Endodermal cell (in vitro differentiated cells): ENCODE measurements at regions not wholly inside any gene's neighbourhood (a gene's known extent, or its start where the extent isn't known, plus 50 kb on each side); places are given as distances from the start of the nearest gene placed in this dataset.

Experiments used
- DNase-seq: peaks from one replicate; pipeline ENCODE4 v3.0.0-alpha.2; 2017
- H3K27ac ChIP-seq: 2 replicates; pipeline ENCODE4 v1.5.1; 2013; ENCODE audit warnings: mild to moderate bottlenecking, low read depth, low read length, moderate library complexity
- H3K27me3 ChIP-seq: 2 replicates; pipeline ENCODE4 v1.6.1; 2013; ENCODE audit warnings: mild to moderate bottlenecking, low read length, moderate library complexity; ENCODE audit not compliant: insufficient read depth, control insufficient read depth, poor library complexity, severe bottlenecking
- H3K36me3 ChIP-seq: 2 replicates; pipeline ENCODE4 v1.7.0; 2013; ENCODE audit warnings: mild to moderate bottlenecking, low read length, moderate library complexity; ENCODE audit not compliant: control insufficient read depth, insufficient read depth
- H3K4me1 ChIP-seq: one replicate; pipeline ENCODE4 v1.7.0; 2013; ENCODE audit warnings: low read length; ENCODE audit not compliant: control insufficient read depth, insufficient read depth
- H3K4me3 ChIP-seq: 2 replicates; pipeline ENCODE4 v1.5.1; 2013; ENCODE audit warnings: mild to moderate bottlenecking, low read length, moderate library complexity
- H3K9ac ChIP-seq: 2 replicates; pipeline ENCODE4 v1.6.1; 2013; ENCODE audit warnings: mild to moderate bottlenecking, low read length, moderate library complexity; ENCODE audit not compliant: poor library complexity, severe bottlenecking; ENCODE audit errors: extremely low read depth
- H3K9me3 ChIP-seq: 2 replicates; pipeline ENCODE4 v1.6.1; 2013; ENCODE audit warnings: mild to moderate bottlenecking, low read length, moderate library complexity; ENCODE audit not compliant: control insufficient read depth
- H3K27ac Mint-ChIP-seq: 2 replicates; pipeline ENCODE4 v1.8.0; 2020; ENCODE audit warnings: mixed read lengths
- H3K27me3 Mint-ChIP-seq: 2 replicates; pipeline ENCODE4 v1.8.0; 2021; ENCODE audit warnings: mild to moderate bottlenecking, mixed read lengths; ENCODE audit not compliant: insufficient read depth
- H3K36me3 Mint-ChIP-seq: 2 replicates; pipeline ENCODE4 v1.8.0; 2020; ENCODE audit warnings: low read depth, mixed read lengths
- H3K4me1 Mint-ChIP-seq: 2 replicates; pipeline ENCODE4 v1.8.0; 2020; ENCODE audit warnings: mixed read lengths
- H3K4me3 Mint-ChIP-seq: 2 replicates; pipeline ENCODE4 v1.8.0; 2020; ENCODE audit warnings: mild to moderate bottlenecking, moderate library complexity, mixed read lengths
- H3K9me3 Mint-ChIP-seq: 2 replicates; pipeline ENCODE4 v1.8.0; 2020; ENCODE audit warnings: mild to moderate bottlenecking, mixed read lengths
- WGBS, 2 experiments: methylation state at CpG; one replicate each; pipeline versions ENCODE4 v1.1.5 to v1.1.7; 2013; ENCODE audit warnings: missing lambda C conversion rate in 2 of 2, mixed read lengths in 1 of 2; ENCODE audit not compliant: insufficient coverage in 1 of 2, insufficient read length in 1 of 2; 5-methylcytosine and 5-hydroxymethylcytosine counted together
- TF ChIP-seq, protein P1 (sequence below): fragments of 200-600 bp; sonication (generic); conservative IDR thresholded peaks from 2 replicates; pipeline ENCODE4 v1.5.0; 2021; ENCODE audit warnings: antibody characterized with exemption, mild to moderate bottlenecking

DNA sequence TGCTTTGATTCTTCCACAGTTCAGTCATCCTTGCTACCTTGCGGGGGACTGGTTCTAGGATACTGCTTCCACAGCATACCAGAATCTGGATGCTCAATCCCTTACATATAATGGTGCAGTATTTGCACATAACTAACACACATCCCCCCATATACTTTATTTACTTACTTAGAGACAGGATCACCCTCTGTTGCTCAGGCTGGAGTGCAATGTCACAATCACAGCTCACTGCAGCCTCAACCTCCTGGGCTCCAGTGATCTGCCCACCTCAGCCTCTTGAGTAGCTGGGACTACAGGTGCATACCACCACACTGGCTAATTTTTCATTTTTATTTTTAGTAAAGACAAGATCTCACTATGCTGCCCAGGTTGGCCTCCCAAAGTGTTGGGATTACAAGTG is 112.2 kb downstream of the GOSR1 start:
- no peak overlapping the region for H3K4me3 ChIP-seq
- 97 to 100% methylated on average over 1 of the region's 1 CpG for WGBS, 2 experiments
- TF ChIP-seq, protein P1, sequence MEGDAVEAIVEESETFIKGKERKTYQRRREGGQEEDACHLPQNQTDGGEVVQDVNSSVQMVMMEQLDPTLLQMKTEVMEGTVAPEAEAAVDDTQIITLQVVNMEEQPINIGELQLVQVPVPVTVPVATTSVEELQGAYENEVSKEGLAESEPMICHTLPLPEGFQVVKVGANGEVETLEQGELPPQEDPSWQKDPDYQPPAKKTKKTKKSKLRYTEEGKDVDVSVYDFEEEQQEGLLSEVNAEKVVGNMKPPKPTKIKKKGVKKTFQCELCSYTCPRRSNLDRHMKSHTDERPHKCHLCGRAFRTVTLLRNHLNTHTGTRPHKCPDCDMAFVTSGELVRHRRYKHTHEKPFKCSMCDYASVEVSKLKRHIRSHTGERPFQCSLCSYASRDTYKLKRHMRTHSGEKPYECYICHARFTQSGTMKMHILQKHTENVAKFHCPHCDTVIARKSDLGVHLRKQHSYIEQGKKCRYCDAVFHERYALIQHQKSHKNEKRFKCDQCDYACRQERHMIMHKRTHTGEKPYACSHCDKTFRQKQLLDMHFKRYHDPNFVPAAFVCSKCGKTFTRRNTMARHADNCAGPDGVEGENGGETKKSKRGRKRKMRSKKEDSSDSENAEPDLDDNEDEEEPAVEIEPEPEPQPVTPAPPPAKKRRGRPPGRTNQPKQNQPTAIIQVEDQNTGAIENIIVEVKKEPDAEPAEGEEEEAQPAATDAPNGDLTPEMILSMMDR, result no peak

DNA sequence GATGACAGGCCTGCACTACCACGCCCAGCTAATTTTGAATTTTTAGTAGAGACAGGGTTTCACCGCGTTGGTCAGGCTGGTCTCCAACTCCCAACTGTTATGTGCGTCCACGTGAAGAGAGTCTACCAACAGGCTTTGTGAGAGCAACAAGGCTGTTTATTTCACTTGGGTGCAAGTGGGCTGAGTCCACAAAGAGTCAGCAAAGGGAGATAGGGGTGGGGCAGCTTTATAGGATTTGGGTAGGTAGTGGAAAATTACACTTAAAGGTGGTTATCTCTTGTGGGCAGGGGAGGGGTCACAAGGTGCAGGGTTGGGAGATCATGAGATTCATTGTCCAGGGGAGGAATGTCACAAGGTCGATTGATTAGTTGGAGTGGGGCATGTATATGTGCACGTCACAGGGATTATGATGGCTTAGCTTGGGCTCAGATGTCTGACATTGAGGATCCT is 111.6 kb downstream of the GOSR1 start:
- Mint-ChIP-seq H3K27me3 (no peaks in the 10 kb centered on the region), H3K4me1 (peaks cover 3% of the 10 kb centered on the region), H3K36me3 (no peaks in the 10 kb centered on the region), H3K4me3 (no peak overlapping the region), H3K9me3 (no peaks in the 10 kb centered on the region), H3K27ac (peak overlapping the region; percentile 49)
- 85 to 93% methylated on average over 4 to 7 of the region's 7 CpGs for WGBS, 2 experiments
- Histone ChIP-seq H3K9me3 (no peaks in the 10 kb centered on the region), H3K27ac (no peak overlapping the region), H3K4me3 (no peak overlapping the region), H3K36me3 (no peaks in the 10 kb centered on the region), H3K27me3 (no peaks in the 10 kb centered on the region), H3K4me1 (no peaks in the 10 kb centered on the region), H3K9ac (no peak overlapping the region)
- TF ChIP-seq, protein P1, result no peak
- DNase-seq, result no peak

More for the DNA sequence above, 112.2 kb downstream of the GOSR1 start:
- H3K9me3 ChIP-seq, result no peaks in the 10 kb centered on the region
- no peaks in the 10 kb centered on the region for H3K36me3 ChIP-seq
- H3K27me3 ChIP-seq, result no peaks in the 10 kb centered on the region
- Mint-ChIP-seq H3K4me1 (peaks cover 3% of the 10 kb centered on the region), H3K9me3 (peaks cover 2% of the 10 kb centered on the region), H3K27me3 (no peaks in the 10 kb centered on the region), H3K36me3 (no peaks in the 10 kb centered on the region), H3K27ac (no peak overlapping the region), H3K4me3 (no peak overlapping the region)
- no peak overlapping the region for H3K9ac ChIP-seq
- no peak overlapping the region for H3K27ac ChIP-seq
- no peak for DNase-seq
- H3K4me1 ChIP-seq, result no peaks in the 10 kb centered on the region

DNA sequence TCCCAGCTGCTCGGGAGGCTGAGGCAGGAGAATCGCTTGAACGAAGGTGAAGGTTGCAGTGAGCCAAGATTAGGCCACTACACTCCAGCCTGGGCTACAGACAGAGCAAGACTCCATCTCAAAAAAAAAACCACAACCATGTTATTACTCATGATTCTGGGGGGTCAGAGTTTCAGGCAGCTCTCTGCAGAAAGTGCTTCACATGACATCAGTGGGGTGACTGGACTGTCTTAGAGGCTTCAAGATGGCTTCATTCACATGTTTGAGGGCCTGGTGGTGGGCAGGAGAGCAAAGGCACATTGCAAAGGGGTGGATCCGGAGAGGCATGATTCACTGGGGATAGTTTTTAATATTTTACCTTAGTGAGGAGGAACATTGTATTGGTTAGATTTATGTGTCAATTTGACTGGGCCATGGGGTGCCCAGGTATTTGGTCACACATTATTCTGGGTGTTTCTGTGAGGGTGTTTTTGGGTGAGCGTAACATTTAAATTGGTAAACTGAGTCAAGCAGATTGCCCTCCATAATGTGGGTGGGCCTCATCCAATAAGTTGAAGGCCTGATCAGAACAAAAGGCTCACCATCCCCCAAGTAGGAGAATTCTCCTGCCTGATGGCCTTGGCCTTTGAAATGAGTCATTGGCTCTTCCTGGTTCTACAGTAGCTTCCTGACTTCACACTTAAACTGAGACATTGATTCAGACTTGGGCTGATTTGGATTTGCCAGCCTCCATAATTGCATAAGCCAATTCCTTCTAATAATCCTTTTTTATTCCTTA is 109.8 kb downstream of the GOSR1 start:
- Histone ChIP-seq H3K9me3 (no peaks in the 10 kb centered on the region), H3K27ac (no peak overlapping the region), H3K36me3 (no peaks in the 10 kb centered on the region), H3K4me1 (no peaks in the 10 kb centered on the region), H3K9ac (no peak overlapping the region), H3K4me3 (no peak overlapping the region), H3K27me3 (no peaks in the 10 kb centered on the region)
- WGBS, 2 experiments, result 96 to 97% methylated on average over 5 of the region's 5 CpGs
- Mint-ChIP-seq H3K27ac (no peak overlapping the region), H3K4me1 (peaks cover 3% of the 10 kb centered on the region), H3K9me3 (no peaks in the 10 kb centered on the region), H3K4me3 (no peak overlapping the region), H3K27me3 (no peaks in the 10 kb centered on the region), H3K36me3 (no peaks in the 10 kb centered on the region)
- TF ChIP-seq, protein P1, result no peak
- no peak for DNase-seq
